A673 (cell line): ENCODE measurements at regions not wholly inside any gene's neighbourhood (a gene's known extent, or its start where the extent isn't known, plus 50 kb on each side); places are given as distances from the start of the nearest gene placed in this dataset.

ENCODE experiments used
- BruUV-seq: library from RNA; stranded (reverse); fragments of 400-500 nt; replicated peaks from 2 replicates; lab custom pipeline; 2021; lab: Mats Ljungman, UMichigan
- CTCF ChIA-PET: fragments of 300-600 bp; sonication (Branson Sonifier 250); formaldehyde crosslinking; loops from one replicate; lab custom pipeline; 2022; ENCODE audit warnings: antibody characterized with exemption; lab: Charles Lee
- POLR2A ChIA-PET: fragments of 300-600 bp; sonication (Branson Sonifier 250); formaldehyde crosslinking; loops from one replicate; lab custom pipeline; 2022; ENCODE audit warnings: antibody characterized with exemption; ENCODE audit not compliant: low non-redundant PET; lab: Charles Lee
- DNase-seq: peaks from one replicate; pipeline ENCODE4 v3.0.0-alpha.2; 2015; ENCODE audit warnings: low spot score
- H3K27ac ChIP-seq: fragments of 200-600 bp; sonication (generic); 2 replicates; pipeline ENCODE4 v1.5.1; 2016; ENCODE audit warnings: mixed run types, low read depth, mild to moderate bottlenecking, mixed read lengths, antibody characterized with exemption, low read length; ENCODE audit not compliant: poor library complexity, severe bottlenecking
- H3K27me3 ChIP-seq: fragments of 200-600 bp; sonication (generic); replicated peaks from 2 replicates; pipeline ENCODE4 v1.6.1; 2017; ENCODE audit warnings: mixed run types, low read depth, mild to moderate bottlenecking, mixed read lengths, antibody characterized with exemption, low read length; ENCODE audit not compliant: insufficient read depth, poor library complexity
- H3K36me3 ChIP-seq: fragments of 200-600 bp; sonication (generic); 2 replicates; pipeline ENCODE4 v1.6.1; 2016; ENCODE audit warnings: mixed run types, mild to moderate bottlenecking, mixed read lengths, antibody characterized with exemption, low read length; ENCODE audit not compliant: insufficient read depth, poor library complexity, severe bottlenecking
- H3K4me1 ChIP-seq: fragments of 200-600 bp; sonication (generic); 2 replicates; pipeline ENCODE4 v1.6.1; 2017; ENCODE audit warnings: mixed run types, mild to moderate bottlenecking, mixed read lengths, antibody characterized with exemption, low read length; ENCODE audit not compliant: insufficient read depth, poor library complexity, severe bottlenecking
- H3K4me3 ChIP-seq: fragments of 200-600 bp; sonication (generic); 2 replicates; pipeline ENCODE4 v1.5.1; 2016; ENCODE audit warnings: low read depth, mixed run types, mild to moderate bottlenecking, mixed read lengths, low read length; ENCODE audit not compliant: poor library complexity, severe bottlenecking
- H3K9me3 ChIP-seq: fragments of 200-600 bp; sonication (generic); 2 replicates; pipeline ENCODE4 v1.6.1; 2016; ENCODE audit warnings: mixed run types, low read depth, mild to moderate bottlenecking, mixed read lengths, antibody characterized with exemption, low read length; ENCODE audit not compliant: poor library complexity, severe bottlenecking
- CTCF ChIP-seq: fragments of 300-800, 200-600 bp; sonication (generic); conservative IDR thresholded peaks from 2 replicates; pipeline ENCODE4 v1.5.1; 2017; ENCODE audit warnings: low read depth, mild to moderate bottlenecking, antibody characterized with exemption, low read length, moderate library complexity, mixed read lengths
- EZH2 ChIP-seq: fragments of 200-600 bp; sonication (generic); IDR thresholded peaks from 2 replicates; pipeline ENCODE4 v1.6.1; 2017; ENCODE audit warnings: borderline replicate concordance, low read depth, mild to moderate bottlenecking, mixed read lengths, antibody characterized with exemption, low read length; ENCODE audit not compliant: poor library complexity, severe bottlenecking
- intact Hi-C: fragments of 100-400 bp; cut with micrococcal nuclease; formaldehyde crosslinking; loops from one replicate; pipeline ENCODE4 v1.10.0; 2022; ENCODE audit not compliant: unreplicated experiment

- no peak overlapping the region for H3K27ac ChIP-seq
- peaks cover 15% of the 10 kb centered on the region for H3K4me1 ChIP-seq
- H3K9me3 ChIP-seq: no peaks in the 10 kb centered on the region
- intact Hi-C loops: no loop called here
- DNase-seq: no peak
- H3K27me3 ChIP-seq: no peaks in the 10 kb centered on the region
- H3K36me3 ChIP-seq: no peaks in the 10 kb centered on the region
- ChIA-PET CTCF (no interaction called here), POLR2A (no interaction called here)
- BruUV-seq: no TSS peak
- TF ChIP-seq CTCF (no peak), EZH2 (no peak)
- no peak overlapping the region for H3K4me3 ChIP-seq
Measured at GRCh38 chrX:46204721-46205422, 340.3 kb downstream of the ZNF674 start.

GRCh38 chrX:46202733-46203514 lies 342.3 kb downstream of the ZNF674 start:
- BruUV-seq: no TSS peak
- ChIA-PET CTCF (no interaction called here), POLR2A (no interaction called here)
- DNase-seq: no peak
- H3K27ac ChIP-seq: no peak overlapping the region
- H3K27me3 ChIP-seq: no peaks in the 10 kb centered on the region
- TF ChIP-seq EZH2 (no peak), CTCF (no peak)
- H3K9me3 ChIP-seq: no peaks in the 10 kb centered on the region
- peaks cover under 1% of the 10 kb centered on the region for H3K4me1 ChIP-seq
- H3K36me3 ChIP-seq: no peaks in the 10 kb centered on the region
- intact Hi-C loops: no loop called here
- H3K4me3 ChIP-seq: no peak overlapping the region

- Histone ChIP-seq H3K4me3 (no peak overlapping the region), H3K36me3 (no peaks in the 10 kb centered on the region), H3K9me3 (no peaks in the 10 kb centered on the region), H3K4me1 (no peaks in the 10 kb centered on the region), H3K27ac (no peak overlapping the region), H3K27me3 (no peaks in the 10 kb centered on the region)
- no TSS peak for BruUV-seq
- CTCF ChIA-PET: no interaction called here
- POLR2A ChIA-PET: no interaction called here
- intact Hi-C loops: no loop called here
- TF ChIP-seq EZH2 (no peak), CTCF (no peak)
- DNase-seq: no peak
Measured at GRCh38 chrX:46200413-46200812, 344.8 kb downstream of the ZNF674 start.
